Tibial nerve (tissue), 3 donors: ENCODE measurements at regions not wholly inside any gene's neighbourhood (a gene's known extent, or its start where the extent isn't known, plus 50 kb on each side); places are given as distances from the start of the nearest gene placed in this dataset.

ENCODE experiments used
- POLR2A ChIP-seq, 2 donors: fragments of 450-650 bp; IDR thresholded peaks; one replicate each; pipeline ENCODE4 v1.6.1; 2017; ENCODE audit warnings: antibody characterized with exemption in 2 of 2, mild to moderate bottlenecking in 2 of 2, moderate library complexity in 2 of 2
- TF ChIP-seq, protein P1 (sequence below), 5 experiments: fragments of 200-600 bp in 3 of 5; fragments of 450-650 bp in 2 of 5; sonication (generic) in 3 of 5; IDR thresholded peaks; one replicate each; pipeline ENCODE4 v1.5.1; 2016 to 2019; ENCODE audit warnings: antibody characterized with exemption in 5 of 5, mild to moderate bottlenecking in 3 of 5, moderate library complexity in 2 of 5

DNA sequence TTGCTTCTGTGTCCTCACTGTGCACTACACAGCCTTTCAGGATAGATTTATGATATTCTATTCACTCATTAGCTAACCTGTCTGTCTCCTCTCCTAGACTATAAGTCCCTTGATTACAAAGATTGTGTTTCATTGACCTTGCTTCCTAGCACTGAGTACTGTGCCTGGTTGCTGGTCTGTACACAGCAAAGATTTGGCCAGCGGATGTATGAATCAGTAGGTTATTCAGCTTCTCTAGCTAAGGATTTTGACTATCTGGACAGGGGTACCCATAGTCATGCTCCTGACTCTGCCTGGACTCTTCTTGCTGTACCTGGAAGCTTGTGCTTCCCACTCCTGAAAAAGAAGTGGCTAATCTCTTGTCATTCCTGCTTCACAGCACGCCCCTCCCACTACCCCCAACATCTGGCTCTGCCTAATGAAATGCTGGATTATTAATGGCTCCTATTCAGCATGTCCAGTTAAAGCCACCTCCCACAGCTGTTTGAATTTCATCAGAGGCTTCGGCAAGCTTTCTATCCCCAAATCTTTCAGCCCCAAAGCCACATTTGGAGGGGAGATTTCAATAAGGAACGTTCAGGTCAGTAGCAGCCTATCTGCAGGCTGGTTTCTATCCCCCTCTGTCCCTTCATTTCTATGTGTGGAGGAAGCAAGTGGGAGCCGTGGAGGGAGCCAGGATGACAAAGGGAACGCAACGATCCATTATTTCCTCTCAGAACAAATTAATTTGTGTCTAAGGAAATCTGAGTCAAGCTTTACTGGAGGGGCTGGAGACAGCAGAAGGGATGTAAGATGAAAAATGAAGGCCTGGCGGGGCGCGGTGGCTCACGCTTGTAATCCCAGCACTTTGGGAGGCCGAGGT, 64.8 kb upstream of the PPM1J start:
- TF ChIP-seq POLR2A (IDR thresholded peaks at IDR 0.05), result no peak
- TF ChIP-seq, protein P1, sequence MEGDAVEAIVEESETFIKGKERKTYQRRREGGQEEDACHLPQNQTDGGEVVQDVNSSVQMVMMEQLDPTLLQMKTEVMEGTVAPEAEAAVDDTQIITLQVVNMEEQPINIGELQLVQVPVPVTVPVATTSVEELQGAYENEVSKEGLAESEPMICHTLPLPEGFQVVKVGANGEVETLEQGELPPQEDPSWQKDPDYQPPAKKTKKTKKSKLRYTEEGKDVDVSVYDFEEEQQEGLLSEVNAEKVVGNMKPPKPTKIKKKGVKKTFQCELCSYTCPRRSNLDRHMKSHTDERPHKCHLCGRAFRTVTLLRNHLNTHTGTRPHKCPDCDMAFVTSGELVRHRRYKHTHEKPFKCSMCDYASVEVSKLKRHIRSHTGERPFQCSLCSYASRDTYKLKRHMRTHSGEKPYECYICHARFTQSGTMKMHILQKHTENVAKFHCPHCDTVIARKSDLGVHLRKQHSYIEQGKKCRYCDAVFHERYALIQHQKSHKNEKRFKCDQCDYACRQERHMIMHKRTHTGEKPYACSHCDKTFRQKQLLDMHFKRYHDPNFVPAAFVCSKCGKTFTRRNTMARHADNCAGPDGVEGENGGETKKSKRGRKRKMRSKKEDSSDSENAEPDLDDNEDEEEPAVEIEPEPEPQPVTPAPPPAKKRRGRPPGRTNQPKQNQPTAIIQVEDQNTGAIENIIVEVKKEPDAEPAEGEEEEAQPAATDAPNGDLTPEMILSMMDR (IDR thresholded peaks at IDR 0.05), result no peak
